GM12873 (cell line): ENCODE measurements at regions not wholly inside any gene's neighbourhood (a gene's known extent, or its start where the extent isn't known, plus 50 kb on each side); places are given as distances from the start of the nearest gene placed in this dataset.

ENCODE experiments used
- CTCF ChIP-seq: IDR thresholded peaks from 2 replicates; pipeline ENCODE4 v1.5.1; 2012; ENCODE audit warnings: low read depth, mild to moderate bottlenecking, moderate library complexity, low read length, control low read depth; ENCODE audit not compliant: insufficient read depth; ENCODE audit errors: missing control alignments

- no peak for TF ChIP-seq CTCF
Observed at GRCh38 chr6:140867336-140867735, 1265.4 kb upstream of the GJE1 start.

- no peak for TF ChIP-seq CTCF
Observed at GRCh38 chr6:140858381-140858971, 1274.2 kb upstream of the GJE1 start.

GRCh38 chr6:140857739-140858380 is 1274.9 kb upstream of the GJE1 start:
- TF ChIP-seq CTCF, result no peak

GRCh38 chr6:140855520-140855919 is 1277.2 kb upstream of the GJE1 start:
- TF ChIP-seq CTCF, result no peak

GRCh38 chr6:140854318-140854717 is 1278.4 kb upstream of the GJE1 start:
- TF ChIP-seq CTCF, result no peak

- no peak for TF ChIP-seq CTCF
Observed at GRCh38 chr6:140850438-140850837, 1282.3 kb upstream of the GJE1 start.

- TF ChIP-seq CTCF, result no peak
Observed at GRCh38 chr6:140849456-140849855, 1283.3 kb upstream of the GJE1 start.
